Left ventricle myocardium inferior (tissue), 1 donor: ENCODE measurements at regions not wholly inside any gene's neighbourhood (a gene's known extent, or its start where the extent isn't known, plus 50 kb on each side); places are given as distances from the start of the nearest gene placed in this dataset.

Source experiments
- DNase-seq: peaks from one replicate; pipeline ENCODE4 v3.0.0-alpha.2; 2020
- H3K27ac ChIP-seq: fragments of 200-600 bp; replicated peaks from 2 replicates; pipeline ENCODE4 v1.8.0; 2021
- H3K27me3 ChIP-seq: fragments of 200-600 bp; 2 replicates; pipeline ENCODE4 v1.8.0; 2021; ENCODE audit warnings: low read depth
- H3K36me3 ChIP-seq: fragments of 200-600 bp; 2 replicates; pipeline ENCODE4 v1.8.0; 2021
- H3K4me1 ChIP-seq: fragments of 200-600 bp; 2 replicates; pipeline ENCODE4 v1.8.0; 2021
- H3K4me3 ChIP-seq: fragments of 200-600 bp; 2 replicates; pipeline ENCODE4 v1.8.0; 2021; ENCODE audit warnings: mild to moderate bottlenecking, moderate library complexity
- H3K9me3 ChIP-seq: fragments of 200-600 bp; replicated peaks from 2 replicates; pipeline ENCODE4 v1.8.0; 2021
- CTCF ChIP-seq: fragments of 200-600 bp; IDR thresholded peaks from 2 replicates; pipeline ENCODE4 v1.8.0; 2021; ENCODE audit warnings: antibody characterized with exemption, mild to moderate bottlenecking, borderline replicate concordance
- intact Hi-C: fragments of 100-400 bp; cut with micrococcal nuclease; formaldehyde crosslinking; loops from one replicate; pipeline ENCODE4 v1.11.0; 2022
- donor health status: DM: no; HTN: yes; CAD: no; lungs with severe emphysema.

- H3K27me3 ChIP-seq: no peaks in the 10 kb centered on the region
- TF ChIP-seq CTCF: no peak
- no peaks in the 10 kb centered on the region for H3K9me3 ChIP-seq
- DNase-seq: no peak
- no peak overlapping the region for H3K27ac ChIP-seq
- no peaks in the 10 kb centered on the region for H3K36me3 ChIP-seq
- H3K4me1 ChIP-seq: peaks cover 22% of the 10 kb centered on the region
- intact Hi-C loops: loop anchor here (10.0 kb wide), 1 partner anchor 161 kb away; no protein-coding TSS in a partner anchor
- no peak overlapping the region for H3K4me3 ChIP-seq
Measured at GRCh38 chr6:121664158-121664557, 228.7 kb downstream of the GJA1 start.

- H3K9me3 ChIP-seq: no peaks in the 10 kb centered on the region
- no peak overlapping the region for H3K4me3 ChIP-seq
- no peaks in the 10 kb centered on the region for H3K36me3 ChIP-seq
- H3K4me1 ChIP-seq: peaks cover 22% of the 10 kb centered on the region
- TF ChIP-seq CTCF: no peak
- intact Hi-C loops: loop anchor here (10.0 kb wide), 1 partner anchor 158 kb away; no protein-coding TSS in a partner anchor
- H3K27ac ChIP-seq: peak overlapping the region; percentile 71
- DNase-seq: no peak
- no peaks in the 10 kb centered on the region for H3K27me3 ChIP-seq
Measured at GRCh38 chr6:121666814-121667213, 231.4 kb downstream of the GJA1 start.

- no peak for TF ChIP-seq CTCF
- no peak for DNase-seq
- Histone ChIP-seq H3K27me3 (no peaks in the 10 kb centered on the region), H3K4me3 (no peak overlapping the region), H3K36me3 (no peaks in the 10 kb centered on the region), H3K4me1 (peaks cover 22% of the 10 kb centered on the region), H3K9me3 (no peaks in the 10 kb centered on the region), H3K27ac (no peak overlapping the region)
- intact Hi-C loops: loop anchor here (10.0 kb wide), 1 partner anchor 157 kb away; no protein-coding TSS in a partner anchor
Measured at GRCh38 chr6:121668259-121668658, 232.8 kb downstream of the GJA1 start.

- H3K27me3 ChIP-seq: no peaks in the 10 kb centered on the region
- H3K27ac ChIP-seq: no peak overlapping the region
- intact Hi-C loops: no loop called here
- H3K36me3 ChIP-seq: no peaks in the 10 kb centered on the region
- no peak overlapping the region for H3K4me3 ChIP-seq
- H3K9me3 ChIP-seq: no peaks in the 10 kb centered on the region
- no peak for DNase-seq
- no peak for TF ChIP-seq CTCF
- H3K4me1 ChIP-seq: peaks cover 20% of the 10 kb centered on the region
Measured at GRCh38 chr6:121670511-121670910, 235.1 kb downstream of the GJA1 start.

- H3K9me3 ChIP-seq: no peaks in the 10 kb centered on the region
- no peak overlapping the region for H3K4me3 ChIP-seq
- no peak for TF ChIP-seq CTCF
- no peaks in the 10 kb centered on the region for H3K36me3 ChIP-seq
- DNase-seq: no peak
- H3K27ac ChIP-seq: no peak overlapping the region
- no peaks in the 10 kb centered on the region for H3K27me3 ChIP-seq
- intact Hi-C loops: no loop called here
- no peaks in the 10 kb centered on the region for H3K4me1 ChIP-seq
Measured at GRCh38 chr6:121677571-121677970, 242.1 kb downstream of the GJA1 start.
